PC-9 (cell line): ENCODE measurements at regions not wholly inside any gene's neighbourhood (a gene's known extent, or its start where the extent isn't known, plus 50 kb on each side); places are given as distances from the start of the nearest gene placed in this dataset.
"Not testable (repeated sequence)": the region's sequence is repeated elsewhere in the genome, so short reads cannot be mapped to it uniquely, and the experiment has no call there.

Source experiments
- BruUV-seq: library from RNA; stranded (reverse); fragments of 400-500 nt; replicated peaks from 2 replicates; lab custom pipeline; 2021; lab: Mats Ljungman, UMichigan
- CTCF ChIA-PET: fragments of 300-600 bp; sonication (Branson Sonifier 250); formaldehyde crosslinking; loops from one replicate; lab custom pipeline; 2022; ENCODE audit warnings: antibody characterized with exemption; lab: Charles Lee
- POLR2A ChIA-PET: fragments of 300-600 bp; sonication (Branson Sonifier 250); formaldehyde crosslinking; loops from one replicate; lab custom pipeline; 2022; ENCODE audit warnings: antibody characterized with exemption; ENCODE audit not compliant: unreplicated experiment; lab: Charles Lee
- DNase-seq, 2 experiments: peaks; one replicate each; pipeline versions ENCODE4 v3.0.0 to v3.0.0-alpha.2; 2015 to 2022; ENCODE audit warnings: mixed read lengths in 1 of 2
- H2AFZ ChIP-seq: fragments of 200-600 bp; sonication (generic); 2 replicates; pipeline ENCODE4 v1.8.1; 2017; ENCODE audit warnings: antibody characterized with exemption
- H3F3A ChIP-seq: fragments of 200-600 bp; sonication (generic); 2 replicates; pipeline ENCODE4 v1.8.1; 2017; ENCODE audit warnings: antibody characterized with exemption, mild to moderate bottlenecking, low read depth; ENCODE audit not compliant: insufficient read depth
- H3K27ac ChIP-seq: fragments of 200-600 bp; sonication (generic); 2 replicates; pipeline ENCODE4 v1.6.1; 2016; ENCODE audit warnings: mixed run types
- H3K27me3 ChIP-seq: fragments of 200-600 bp; sonication (generic); 2 replicates; pipeline ENCODE4 v1.6.1; 2016; ENCODE audit warnings: low read depth, mixed run types; ENCODE audit not compliant: insufficient read depth
- H3K36me3 ChIP-seq: fragments of 200-600 bp; sonication (generic); 2 replicates; pipeline ENCODE4 v1.6.1; 2016; ENCODE audit warnings: low read depth, mixed run types
- H3K4me1 ChIP-seq: fragments of 200-600 bp; sonication (generic); replicated peaks from 2 replicates; pipeline ENCODE4 v1.6.1; 2016; ENCODE audit warnings: mixed run types; ENCODE audit not compliant: insufficient read depth
- H3K4me2 ChIP-seq: fragments of 200-600 bp; sonication (generic); 2 replicates; pipeline ENCODE4 v1.6.1; 2017; ENCODE audit warnings: mixed run types
- H3K4me3 ChIP-seq: fragments of 200-600 bp; sonication (generic); 2 replicates; pipeline ENCODE4 v1.6.1; 2016; ENCODE audit warnings: mixed run types
- H3K79me2 ChIP-seq: fragments of 200-600 bp; sonication (generic); 2 replicates; pipeline ENCODE4 v1.6.1; 2017; ENCODE audit warnings: low read depth, mixed run types
- H3K9me2 ChIP-seq: fragments of 200-600 bp; sonication (generic); 2 replicates; pipeline ENCODE4 v1.8.1; 2017; ENCODE audit warnings: mild to moderate bottlenecking; ENCODE audit not compliant: insufficient read depth
- H3K9me3 ChIP-seq: fragments of 200-600 bp; sonication (generic); 2 replicates; pipeline ENCODE4 v1.8.1; 2016; ENCODE audit warnings: low read depth; ENCODE audit not compliant: insufficient read depth
- H4K20me1 ChIP-seq: fragments of 200-600 bp; sonication (generic); 2 replicates; pipeline ENCODE4 v1.8.1; 2017; ENCODE audit not compliant: insufficient read depth
- CTCF ChIP-seq: fragments of 200-600 bp; sonication (generic); conservative IDR thresholded peaks from 2 replicates; pipeline ENCODE4 v1.6.1; 2017; ENCODE audit warnings: mixed run types, antibody characterized with exemption, mild to moderate bottlenecking, moderate library complexity
- EZH2 ChIP-seq: fragments of 200-600 bp; sonication (generic); IDR thresholded peaks from 2 replicates; pipeline ENCODE4 v1.8.0; 2017; ENCODE audit warnings: antibody characterized with exemption, low read depth
- intact Hi-C: fragments of 100-400 bp; cut with micrococcal nuclease; formaldehyde crosslinking; loops from one replicate; pipeline ENCODE4 v1.10.0; 2022; ENCODE audit not compliant: unreplicated experiment

GRCh38 chr5:163321511-163321910 lies 115.9 kb upstream of the CCNG1 start:
- Histone ChIP-seq H4K20me1 (no peaks in the 10 kb centered on the region), H3K4me2 (no peak overlapping the region), H3K9me2 (no peaks in the 10 kb centered on the region), H2AFZ (no peak overlapping the region), H3K36me3 (no peaks in the 10 kb centered on the region), H3K79me2 (no peaks in the 10 kb centered on the region), H3K4me3 (no peak overlapping the region), H3K27me3 (0 out of 2 replicates have a peak, but pooled peaks cover 3% of the 10 kb centered on the region), H3F3A (no peaks in the 10 kb centered on the region), H3K4me1 (no peaks in the 10 kb centered on the region), H3K9me3 (no peaks in the 10 kb centered on the region), H3K27ac (no peak overlapping the region)
- POLR2A ChIA-PET = no interaction called here
- DNase-seq = no peak
- TF ChIP-seq EZH2 = no peak
- no peak for TF ChIP-seq CTCF
- CTCF ChIA-PET = no interaction called here
- intact Hi-C loops = no loop called here
- no TSS peak for BruUV-seq

GRCh38 chr5:163330723-163331668 lies 106.4 kb upstream of the CCNG1 start:
- Histone ChIP-seq H3K27ac (no peak overlapping the region), H3K9me3 (no peaks in the 10 kb centered on the region), H3K27me3 (peaks cover 12% of the 10 kb centered on the region; the same call in 1 of the 2 replicates), H3K9me2 (no peaks in the 10 kb centered on the region), H3K4me2 (no peak overlapping the region), H3K36me3 (no peaks in the 10 kb centered on the region), H4K20me1 (no peaks in the 10 kb centered on the region), H3F3A (no peaks in the 10 kb centered on the region), H3K79me2 (no peaks in the 10 kb centered on the region), H2AFZ (no peak overlapping the region), H3K4me3 (no peak overlapping the region), H3K4me1 (peaks cover 6% of the 10 kb centered on the region; the same call in 1 of the 2 replicates)
- intact Hi-C loops = no loop called here
- DNase-seq = no peak
- TF ChIP-seq CTCF (no peak), EZH2 (no peak)
- ChIA-PET POLR2A (no interaction called here), CTCF (no interaction called here)
- no TSS peak for BruUV-seq

GRCh38 chr5:163336074-163336473 lies 101.3 kb upstream of the CCNG1 start:
- H3K79me2 ChIP-seq, H2AFZ ChIP-seq, H4K20me1 ChIP-seq, H3K9me3 ChIP-seq, H3K4me2 ChIP-seq, H3K4me3 ChIP-seq, POLR2A ChIA-PET, CTCF ChIA-PET, intact Hi-C loops, H3K9me2 ChIP-seq, H3K27me3 ChIP-seq, H3K36me3 ChIP-seq, H3K4me1 ChIP-seq, BruUV-seq, H3F3A ChIP-seq, DNase-seq, H3K27ac ChIP-seq: not testable (repeated sequence)
